CD14-positive monocyte (primary cell): ENCODE measurements at regions not wholly inside any gene's neighbourhood (a gene's known extent, or its start where the extent isn't known, plus 50 kb on each side); places are given as distances from the start of the nearest gene placed in this dataset.

ENCODE experiments used
- DNase-seq, 3 donors: peaks; one replicate each; pipeline ENCODE4 v3.0.0-alpha.2; 2011 to 2022
- H2AFZ ChIP-seq: 2 replicates; pipeline ENCODE4 v1.6.0; 2012; ENCODE audit warnings: mild to moderate bottlenecking, low read depth, low read length, inconsistent platforms; ENCODE audit not compliant: insufficient read depth, poor library complexity, severe bottlenecking
- H3K27ac ChIP-seq, 2 donors: 1 replicate in 1 of 2; 2 replicates in 1 of 2; pipeline ENCODE4 v1.5.1; 2012 to 2013; ENCODE audit warnings: low read length in 2 of 2, control low read depth in 1 of 2, inconsistent platforms in 1 of 2, low read depth in 1 of 2, mild to moderate bottlenecking in 1 of 2
- H3K27me3 ChIP-seq, 2 donors: one replicate each; pipeline versions ENCODE4 v1.6.0 to v1.6.1; 2011 to 2013; ENCODE audit warnings: low read length in 2 of 2; ENCODE audit not compliant: control insufficient read depth in 2 of 2, insufficient read depth in 2 of 2
- H3K36me3 ChIP-seq, 2 donors: replicated peaks in 1 of 2; 1 replicate in 1 of 2; 2 replicates in 1 of 2; pipeline versions ENCODE4 v1.5.1 to v1.6.1; 2012 to 2013; ENCODE audit warnings: low read length in 2 of 2, control low read depth in 1 of 2, inconsistent platforms in 1 of 2, mild to moderate bottlenecking in 1 of 2; ENCODE audit not compliant: insufficient read depth in 2 of 2, control insufficient read depth in 1 of 2
- H3K4me1 ChIP-seq, 2 donors: 1 replicate in 1 of 2; 2 replicates in 1 of 2; pipeline versions ENCODE4 v1.5.1 to v1.6.1; 2012 to 2013; ENCODE audit warnings: low read length in 2 of 2, control low read depth in 1 of 2, inconsistent platforms in 1 of 2, mild to moderate bottlenecking in 1 of 2, moderate library complexity in 1 of 2; ENCODE audit not compliant: insufficient read depth in 2 of 2, control insufficient read depth in 1 of 2
- H3K4me2 ChIP-seq: replicated peaks from 2 replicates; pipeline ENCODE3; 2012; ENCODE audit warnings: low read length, moderate library complexity, mild to moderate bottlenecking; ENCODE audit not compliant: poor library complexity, severe bottlenecking; ENCODE audit errors: extremely low read depth
- H3K4me3 ChIP-seq, 3 experiments: fragments of 200-600 bp in 1 of 3; sonication (generic) in 1 of 3; replicated peaks in 1 of 3; 1 replicate in 2 of 3; 2 replicates in 1 of 3; pipeline ENCODE4 v1.5.1; 2011 to 2013; ENCODE audit warnings: low read length in 3 of 3, mild to moderate bottlenecking in 3 of 3, control low read depth in 2 of 3, low read depth in 2 of 3, inconsistent platforms in 1 of 3, moderate library complexity in 1 of 3
- H3K79me2 ChIP-seq: 2 replicates; pipeline ENCODE4 v1.6.0; 2012; ENCODE audit warnings: mild to moderate bottlenecking, control low read depth, inconsistent platforms, low read length, moderate library complexity; ENCODE audit not compliant: insufficient read depth
- H3K9ac ChIP-seq: 2 replicates; pipeline ENCODE4 v1.6.0; 2017; ENCODE audit warnings: low read length, mild to moderate bottlenecking; ENCODE audit not compliant: insufficient read depth, poor library complexity, severe bottlenecking
- H3K9me3 ChIP-seq, 2 donors: replicated peaks in 1 of 2; 1 replicate in 1 of 2; 2 replicates in 1 of 2; pipeline versions ENCODE4 v1.5.1 to v1.6.1; 2012 to 2013; ENCODE audit warnings: low read length in 2 of 2, control low read depth in 1 of 2; ENCODE audit not compliant: control insufficient read depth in 1 of 2, insufficient read depth in 1 of 2
- H4K20me1 ChIP-seq: 2 replicates; pipeline ENCODE4 v1.6.0; 2012; ENCODE audit warnings: mild to moderate bottlenecking, low read length, control low read depth, moderate library complexity; ENCODE audit not compliant: insufficient read depth
- H3K27ac Mint-ChIP-seq, 7 donors: one replicate each; pipeline ENCODE4 v1.8.0; 2020; ENCODE audit warnings: mild to moderate bottlenecking in 7 of 7, mixed read lengths in 7 of 7, moderate library complexity in 6 of 7, inconsistent platforms in 2 of 7
- H3K27me3 Mint-ChIP-seq, 3 donors: one replicate each; pipeline ENCODE4 v1.8.0; 2021 to 2022; ENCODE audit warnings: low read depth in 3 of 3, mild to moderate bottlenecking in 3 of 3, mixed read lengths in 3 of 3, moderate library complexity in 3 of 3, inconsistent platforms in 1 of 3
- H3K36me3 Mint-ChIP-seq, 2 donors: one replicate each; pipeline ENCODE4 v1.8.0; 2020; ENCODE audit warnings: mixed read lengths in 2 of 2, inconsistent platforms in 1 of 2, mild to moderate bottlenecking in 1 of 2
- H3K4me1 Mint-ChIP-seq: one replicate; pipeline ENCODE4 v1.8.0; 2020; ENCODE audit warnings: mild to moderate bottlenecking, mixed read lengths
- H3K4me3 Mint-ChIP-seq, 2 donors: one replicate each; pipeline ENCODE4 v1.8.0; 2020; ENCODE audit warnings: mild to moderate bottlenecking in 2 of 2, mixed read lengths in 2 of 2, moderate library complexity in 1 of 2
- H3K9me3 Mint-ChIP-seq, 7 donors: one replicate each; pipeline ENCODE4 v1.8.0; 2020 to 2022; ENCODE audit warnings: mixed read lengths in 7 of 7, mild to moderate bottlenecking in 6 of 7, moderate library complexity in 6 of 7, inconsistent platforms in 2 of 7
- WGBS: methylation state at CpG from one replicate; pipeline ENCODE4 v1.1.5; 2013; ENCODE audit warnings: missing lambda C conversion rate; ENCODE audit not compliant: insufficient coverage; 5-methylcytosine and 5-hydroxymethylcytosine counted together
- intact Hi-C, 2 donors: fragments of 100-400 bp; cut with micrococcal nuclease; formaldehyde crosslinking; loops; one replicate each; pipeline versions ENCODE4 v1.15.0 to v1.15.1; 2023
- TF ChIP-seq, protein P1 (sequence below): fragments of 200-600 bp; IDR thresholded peaks from one replicate; pipeline ENCODE4 v1.8.0; 2022; ENCODE audit warnings: antibody characterized with exemption, mild to moderate bottlenecking

DNA sequence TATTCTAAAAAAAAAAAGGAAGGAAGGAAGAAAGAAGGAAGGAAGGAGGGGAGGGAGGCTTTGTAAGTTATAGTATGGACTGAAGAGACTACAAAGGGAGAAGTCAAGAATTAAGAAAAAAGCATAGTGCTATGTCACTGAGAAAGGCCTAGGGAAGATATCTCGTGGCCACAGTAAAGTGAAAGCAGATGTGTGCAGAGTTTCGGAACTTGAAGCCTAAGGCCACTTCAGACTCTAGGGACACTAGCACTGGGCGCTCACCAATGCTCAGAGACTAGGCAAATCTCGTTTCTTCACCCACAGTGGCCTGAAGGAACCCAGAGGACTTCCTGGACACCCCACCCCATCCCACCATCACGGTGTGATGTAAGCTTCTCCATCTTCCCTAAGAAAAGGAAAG lies 181.4 kb upstream of the TRPM3 start:
- intact Hi-C loops = no loop called here
- no peak for DNase-seq
- Histone ChIP-seq H3K36me3 (no peaks in the 10 kb centered on the region), H3K9me3 (no peaks in the 10 kb centered on the region), H3K4me3 (no peak overlapping the region), H2AFZ (no peak overlapping the region), H3K4me2 (no peak overlapping the region), H3K27me3 (no peaks in the 10 kb centered on the region), H3K79me2 (no peaks in the 10 kb centered on the region), H3K4me1 (no peaks in the 10 kb centered on the region), H3K9ac (no peak overlapping the region), H3K27ac (no peak overlapping the region), H4K20me1 (no peaks in the 10 kb centered on the region)
- TF ChIP-seq, protein P1, sequence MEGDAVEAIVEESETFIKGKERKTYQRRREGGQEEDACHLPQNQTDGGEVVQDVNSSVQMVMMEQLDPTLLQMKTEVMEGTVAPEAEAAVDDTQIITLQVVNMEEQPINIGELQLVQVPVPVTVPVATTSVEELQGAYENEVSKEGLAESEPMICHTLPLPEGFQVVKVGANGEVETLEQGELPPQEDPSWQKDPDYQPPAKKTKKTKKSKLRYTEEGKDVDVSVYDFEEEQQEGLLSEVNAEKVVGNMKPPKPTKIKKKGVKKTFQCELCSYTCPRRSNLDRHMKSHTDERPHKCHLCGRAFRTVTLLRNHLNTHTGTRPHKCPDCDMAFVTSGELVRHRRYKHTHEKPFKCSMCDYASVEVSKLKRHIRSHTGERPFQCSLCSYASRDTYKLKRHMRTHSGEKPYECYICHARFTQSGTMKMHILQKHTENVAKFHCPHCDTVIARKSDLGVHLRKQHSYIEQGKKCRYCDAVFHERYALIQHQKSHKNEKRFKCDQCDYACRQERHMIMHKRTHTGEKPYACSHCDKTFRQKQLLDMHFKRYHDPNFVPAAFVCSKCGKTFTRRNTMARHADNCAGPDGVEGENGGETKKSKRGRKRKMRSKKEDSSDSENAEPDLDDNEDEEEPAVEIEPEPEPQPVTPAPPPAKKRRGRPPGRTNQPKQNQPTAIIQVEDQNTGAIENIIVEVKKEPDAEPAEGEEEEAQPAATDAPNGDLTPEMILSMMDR = no peak
- Mint-ChIP-seq H3K4me1 (no peaks in the 10 kb centered on the region), H3K9me3 (peaks cover 0 to 2% (median 0%) of the 10 kb centered on the region in 7 donors), H3K27ac (no peak overlapping the region), H3K27me3 (peaks cover 0 to 5% (median 2%) of the 10 kb centered on the region in 3 donors), H3K36me3 (no peaks in the 10 kb centered on the region), H3K4me3 (no peak overlapping the region)
- no CpG with 5 or more reads among the region's 5 CpGs for WGBS

DNA sequence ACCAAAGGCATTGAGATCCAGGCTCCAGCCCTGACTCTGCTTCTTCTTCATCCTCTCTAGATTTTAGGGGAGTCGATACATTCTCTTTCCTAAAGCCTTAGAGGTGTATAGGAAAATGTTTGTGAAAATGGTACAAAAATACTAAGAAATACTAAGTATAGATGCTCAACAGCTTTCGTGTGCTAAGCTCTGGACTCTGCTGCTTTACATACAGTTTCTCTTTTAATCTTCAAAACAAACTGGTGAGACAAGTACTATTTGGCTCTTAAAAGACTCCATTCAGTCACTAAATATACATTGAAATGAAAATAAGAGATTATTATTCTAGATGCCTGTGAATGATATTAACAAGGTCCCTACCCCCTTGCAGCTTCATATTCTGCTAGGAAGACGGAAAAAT lies 174.5 kb upstream of the TRPM3 start:
- Mint-ChIP-seq H3K27ac (no peak overlapping the region), H3K27me3 (peaks cover 0 to 3% (median 0%) of the 10 kb centered on the region in 3 donors), H3K4me3 (no peak overlapping the region), H3K4me1 (no peaks in the 10 kb centered on the region), H3K36me3 (no peaks in the 10 kb centered on the region), H3K9me3 (peaks cover 0 to 4% (median 2%) of the 10 kb centered on the region in 7 donors)
- H3K4me1 ChIP-seq = no peaks in the 10 kb centered on the region
- no peaks in the 10 kb centered on the region for H3K9me3 ChIP-seq
- no peaks in the 10 kb centered on the region for H3K79me2 ChIP-seq
- WGBS = 80% methylated on average over 1 of the region's 3 CpGs
- H3K9ac ChIP-seq = no peak overlapping the region
- no peak overlapping the region for H3K27ac ChIP-seq
- intact Hi-C loops = loop anchor here in 1 of 2 donors (2.0 kb wide), 1 partner anchor 39 kb away; no protein-coding TSS in a partner anchor
- no peak overlapping the region for H2AFZ ChIP-seq
- H3K4me2 ChIP-seq = no peak overlapping the region
- no peak overlapping the region for H3K4me3 ChIP-seq
- no peak for DNase-seq
- TF ChIP-seq, protein P1 = no peak
- H3K36me3 ChIP-seq = no peaks in the 10 kb centered on the region
- H4K20me1 ChIP-seq = no peaks in the 10 kb centered on the region
- no peaks in the 10 kb centered on the region for H3K27me3 ChIP-seq
